ENCODE measurements at regions not wholly inside any gene's neighbourhood (a gene's known extent, or its start where the extent isn't known, plus 50 kb on each side); places are given as distances from the start of the nearest gene placed in this dataset.

GRCh38 chr13:71323266-71323665, 543.7 kb downstream of the DACH1 start:
- no peak for TF ChIP-seq JUN (IDR thresholded peaks at IDR 0.05; ENCODE audit: borderline replicate concordance, insufficient read depth, insufficient read length, low read depth)
- TF ChIP-seq CTCF (IDR thresholded peaks at IDR 0.05; ENCODE audit: extremely low read depth in 1 of 2, insufficient read depth in 1 of 2, low read depth in 1 of 2, low read length in 2 of 2), result no peak
- no peak for TF ChIP-seq POLR2AphosphoS5 (IDR thresholded peaks at IDR 0.05; ENCODE audit: insufficient read depth, low read depth, low read length)
- no peak for TF ChIP-seq POLR2A (IDR thresholded peaks at IDR 0.05; ENCODE audit: low read depth, low read length)
- TF ChIP-seq MYC (IDR thresholded peaks at IDR 0.05; ENCODE audit: low read depth, low read length), result no peak
- no peak for TF ChIP-seq GATA2 (IDR thresholded peaks at IDR 0.05; ENCODE audit: insufficient read depth, insufficient read length, low read depth, low read length)
